NCI-H524 treated with DMSO at 0.1 percent for 48 hours (cell line): ENCODE measurements at regions not wholly inside any gene's neighbourhood (a gene's known extent, or its start where the extent isn't known, plus 50 kb on each side); places are given as distances from the start of the nearest gene placed in this dataset.
"Not testable (repeated sequence)": the region's sequence is repeated elsewhere in the genome, so short reads cannot be mapped to it uniquely, and the experiment has no call there.

Source experiments
- DNase-seq: peaks from one replicate; lab custom pipeline; 2025; lab: John Stamatoyannopoulos, UW

GRCh38 chr14:83559721-83560120, 1970.2 kb upstream of the FLRT2 start:
- DNase-seq, result no peak

- no peak for DNase-seq
These were observed 1968.7 kb upstream of the FLRT2 start for GRCh38 chr14:83561261-83561660.

- no peak for DNase-seq
These were observed 1963.4 kb upstream of the FLRT2 start for GRCh38 chr14:83566567-83566966.

GRCh38 chr14:83568141-83568540, 1961.8 kb upstream of the FLRT2 start:
- DNase-seq, result no peak

GRCh38 chr14:83575301-83575700, 1954.6 kb upstream of the FLRT2 start:
- DNase-seq, result peak; percentile 36

GRCh38 chr14:83583201-83583600, 1946.7 kb upstream of the FLRT2 start:
- DNase-seq, result no peak

GRCh38 chr14:83594874-83595273, 1935.1 kb upstream of the FLRT2 start:
- DNase-seq, result no peak

- peak; percentile 80 for DNase-seq
These were observed 1922.3 kb upstream of the FLRT2 start for GRCh38 chr14:83607682-83608081.

GRCh38 chr14:83611491-83611890, 1918.5 kb upstream of the FLRT2 start:
- DNase-seq, result no peak

GRCh38 chr14:83611906-83612390, 1918.0 kb upstream of the FLRT2 start:
- DNase-seq, result no peak

- peak; percentile 99 for DNase-seq
These were observed 1915.0 kb upstream of the FLRT2 start for GRCh38 chr14:83614956-83615355.

- peak; percentile 82 for DNase-seq
These were observed 1905.4 kb upstream of the FLRT2 start for GRCh38 chr14:83624541-83624940.

GRCh38 chr14:83632375-83632774, 1897.6 kb upstream of the FLRT2 start:
- peak; percentile 12 for DNase-seq

- no peak for DNase-seq
These were observed 1891.0 kb upstream of the FLRT2 start for GRCh38 chr14:83638748-83639504.

- DNase-seq, result not testable (repeated sequence)
These were observed 1890.5 kb upstream of the FLRT2 start for GRCh38 chr14:83639505-83639875.

GRCh38 chr14:83646228-83646627, 1883.7 kb upstream of the FLRT2 start:
- DNase-seq, result no peak

GRCh38 chr14:83660597-83660996, 1869.3 kb upstream of the FLRT2 start:
- DNase-seq, result no peak

GRCh38 chr14:83664389-83664788, 1865.6 kb upstream of the FLRT2 start:
- no peak for DNase-seq

- no peak for DNase-seq
These were observed 1840.7 kb upstream of the FLRT2 start for GRCh38 chr14:83689265-83689664.

- no peak for DNase-seq
These were observed 1832.8 kb upstream of the FLRT2 start for GRCh38 chr14:83697099-83697498.

GRCh38 chr14:83702619-83703018, 1827.3 kb upstream of the FLRT2 start:
- no peak for DNase-seq

GRCh38 chr14:83706231-83706954, 1823.6 kb upstream of the FLRT2 start:
- DNase-seq, result peak; percentile 46

- DNase-seq, result no peak
These were observed 1822.9 kb upstream of the FLRT2 start for GRCh38 chr14:83707056-83707455.
